ENCODE measurements at regions not wholly inside any gene's neighbourhood (a gene's known extent, or its start where the extent isn't known, plus 50 kb on each side); places are given as distances from the start of the nearest gene placed in this dataset.

- DNase-seq = peak; percentile 9
Observed at GRCh38 chr1:5448486-5448885, 543.7 kb downstream of the NPHP4 start.

GRCh38 chr1:5447503-5447960 is 544.7 kb downstream of the NPHP4 start:
- DNase-seq = no peak

GRCh38 chr1:5444396-5444795 is 547.8 kb downstream of the NPHP4 start:
- no peak for DNase-seq

- no peak for DNase-seq
Observed at GRCh38 chr1:5436808-5437207, 555.4 kb downstream of the NPHP4 start.

GRCh38 chr1:5435414-5435813 is 556.8 kb downstream of the NPHP4 start:
- DNase-seq = no peak

- no peak for DNase-seq
Observed at GRCh38 chr1:5432436-5432835, 559.8 kb downstream of the NPHP4 start.

- DNase-seq = no peak
Observed at GRCh38 chr1:5430911-5431697, 561.1 kb downstream of the NPHP4 start.

- DNase-seq = no peak
Observed at GRCh38 chr1:5430136-5430535, 562.1 kb downstream of the NPHP4 start.

- DNase-seq = no peak
Observed at GRCh38 chr1:5428351-5428750, 563.9 kb downstream of the NPHP4 start.

GRCh38 chr1:5427026-5427613 is 565.1 kb downstream of the NPHP4 start:
- DNase-seq = no peak

GRCh38 chr1:5424802-5425703 is 567.2 kb downstream of the NPHP4 start:
- no peak for DNase-seq

- DNase-seq = peak; percentile 20
Observed at GRCh38 chr1:5423109-5423508, 569.1 kb downstream of the NPHP4 start.

GRCh38 chr1:5419501-5419900 is 572.7 kb downstream of the NPHP4 start:
- no peak for DNase-seq

- no peak for DNase-seq
Observed at GRCh38 chr1:5416518-5416917, 575.7 kb downstream of the NPHP4 start.

GRCh38 chr1:5415606-5416005 is 576.6 kb downstream of the NPHP4 start:
- no peak for DNase-seq

- DNase-seq = no peak
Observed at GRCh38 chr1:5410652-5411051, 581.6 kb downstream of the NPHP4 start.

GRCh38 chr1:5408401-5408800 is 583.8 kb downstream of the NPHP4 start:
- no peak for DNase-seq

GRCh38 chr1:5405263-5405662 is 587.0 kb downstream of the NPHP4 start:
- DNase-seq = no peak

- DNase-seq = no peak
Observed at GRCh38 chr1:5404412-5405203, 587.6 kb downstream of the NPHP4 start.

GRCh38 chr1:5403935-5404334 is 588.3 kb downstream of the NPHP4 start:
- DNase-seq = no peak

GRCh38 chr1:5402618-5403017 is 589.6 kb downstream of the NPHP4 start:
- DNase-seq = no peak

GRCh38 chr1:5399771-5400170 is 592.5 kb downstream of the NPHP4 start:
- no peak for DNase-seq

- no peak for DNase-seq
Observed at GRCh38 chr1:5396593-5396992, 595.6 kb downstream of the NPHP4 start.

Data from CD4-positive, alpha-beta T cell treated with Interferon gamma for 1 hour (primary cell).